ENCODE measurements at regions not wholly inside any gene's neighbourhood (a gene's known extent, or its start where the extent isn't known, plus 50 kb on each side); places are given as distances from the start of the nearest gene placed in this dataset.

DNA sequence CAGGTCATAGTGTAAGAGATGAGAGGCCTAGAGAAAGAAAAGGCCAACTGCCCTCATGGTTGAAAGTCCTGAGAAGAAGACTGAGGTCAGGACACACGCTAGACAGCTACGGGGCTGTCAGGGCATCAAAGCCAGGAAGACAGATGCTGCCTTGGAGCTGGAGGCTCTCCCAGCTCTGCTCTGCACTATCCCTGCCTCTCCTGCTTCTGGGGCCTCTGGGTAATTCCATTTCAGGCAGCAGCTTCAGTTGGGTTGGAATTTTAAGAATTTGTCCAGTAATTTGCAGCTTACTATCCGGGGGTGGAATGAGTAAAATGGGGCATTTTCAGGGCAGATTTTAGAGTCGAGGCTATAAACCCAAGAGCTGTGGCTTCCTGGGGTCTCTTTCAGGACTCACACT is 76.2 kb upstream of the CTAGE1 start:
- TF ChIP-seq, protein P1, sequence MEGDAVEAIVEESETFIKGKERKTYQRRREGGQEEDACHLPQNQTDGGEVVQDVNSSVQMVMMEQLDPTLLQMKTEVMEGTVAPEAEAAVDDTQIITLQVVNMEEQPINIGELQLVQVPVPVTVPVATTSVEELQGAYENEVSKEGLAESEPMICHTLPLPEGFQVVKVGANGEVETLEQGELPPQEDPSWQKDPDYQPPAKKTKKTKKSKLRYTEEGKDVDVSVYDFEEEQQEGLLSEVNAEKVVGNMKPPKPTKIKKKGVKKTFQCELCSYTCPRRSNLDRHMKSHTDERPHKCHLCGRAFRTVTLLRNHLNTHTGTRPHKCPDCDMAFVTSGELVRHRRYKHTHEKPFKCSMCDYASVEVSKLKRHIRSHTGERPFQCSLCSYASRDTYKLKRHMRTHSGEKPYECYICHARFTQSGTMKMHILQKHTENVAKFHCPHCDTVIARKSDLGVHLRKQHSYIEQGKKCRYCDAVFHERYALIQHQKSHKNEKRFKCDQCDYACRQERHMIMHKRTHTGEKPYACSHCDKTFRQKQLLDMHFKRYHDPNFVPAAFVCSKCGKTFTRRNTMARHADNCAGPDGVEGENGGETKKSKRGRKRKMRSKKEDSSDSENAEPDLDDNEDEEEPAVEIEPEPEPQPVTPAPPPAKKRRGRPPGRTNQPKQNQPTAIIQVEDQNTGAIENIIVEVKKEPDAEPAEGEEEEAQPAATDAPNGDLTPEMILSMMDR (conservative IDR thresholded peaks at IDR 0.05; ENCODE audit: low read length), result no peak
- no peak for TF ChIP-seq EZH2phosphoT487 (IDR thresholded peaks at IDR 0.05; ENCODE audit: borderline replicate concordance)
